Central memory CD8-positive, alpha-beta T cell (primary cell): ENCODE measurements at regions not wholly inside any gene's neighbourhood (a gene's known extent, or its start where the extent isn't known, plus 50 kb on each side); places are given as distances from the start of the nearest gene placed in this dataset.

ENCODE experiments used
- ATAC-seq: fragments of 150-1000 bp; cut with Tn5 transposase; replicated peaks from 2 replicates; pipeline ENCODE4 v1.10.0; 2022; ENCODE audit warnings: mild to moderate bottlenecking, moderate FRiP score, moderate number of reproducible peaks; ENCODE audit not compliant: poor library complexity, severe bottlenecking; ENCODE audit errors: extremely low read depth
- DNase-seq, 2 donors: peaks; one replicate each; pipeline ENCODE4 v3.0.0; 2021; ENCODE audit warnings: low spot score in 2 of 2
- H3K27ac Mint-ChIP-seq: one replicate; pipeline ENCODE4 v1.8.0; 2022; ENCODE audit warnings: low read depth, mild to moderate bottlenecking, moderate library complexity, mixed read lengths
- H3K27me3 Mint-ChIP-seq: one replicate; pipeline ENCODE4 v1.8.0; 2022; ENCODE audit warnings: mixed read lengths
- H3K36me3 Mint-ChIP-seq: one replicate; pipeline ENCODE4 v1.8.0; 2022; ENCODE audit warnings: mild to moderate bottlenecking, moderate library complexity, mixed read lengths; ENCODE audit not compliant: insufficient read depth
- H3K4me1 Mint-ChIP-seq: one replicate; pipeline ENCODE4 v1.8.0; 2022; ENCODE audit warnings: mixed read lengths
- H3K4me3 Mint-ChIP-seq: one replicate; pipeline ENCODE4 v1.8.0; 2022; ENCODE audit warnings: mild to moderate bottlenecking, moderate library complexity, mixed read lengths
- H3K9me3 Mint-ChIP-seq: one replicate; pipeline ENCODE4 v1.8.0; 2022; ENCODE audit warnings: mixed read lengths

DNA sequence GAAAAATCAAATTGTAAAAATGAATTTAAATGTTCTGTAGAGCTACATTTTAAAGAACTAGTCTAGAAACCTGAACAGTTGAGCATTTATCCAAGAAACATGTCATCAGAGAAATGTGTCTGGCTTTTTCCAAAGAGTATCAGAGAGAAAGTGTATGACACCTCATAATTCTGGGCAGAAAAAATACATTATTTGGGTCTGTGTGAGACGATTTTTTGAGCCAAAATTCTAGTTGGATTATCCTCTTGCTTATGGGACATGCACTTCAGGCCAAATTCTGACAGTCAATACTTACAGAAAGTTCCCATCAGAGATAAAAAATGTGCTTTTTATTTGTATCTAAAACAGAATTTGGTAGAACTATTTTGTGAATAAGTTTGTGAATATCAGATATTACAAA lies 1242.7 kb downstream of the EPHA7 start:
- no peak overlapping the region for H3K4me3 Mint-ChIP-seq
- H3K36me3 Mint-ChIP-seq, result no peaks in the 10 kb centered on the region
- H3K9me3 Mint-ChIP-seq, result peaks cover 19% of the 10 kb centered on the region
- ATAC-seq, result no peak
- no peak overlapping the region for H3K27ac Mint-ChIP-seq
- no peaks in the 10 kb centered on the region for H3K27me3 Mint-ChIP-seq
- DNase-seq, result no peak
- no peaks in the 10 kb centered on the region for H3K4me1 Mint-ChIP-seq

- DNase-seq (no peak), ATAC-seq (no peak)
- H3K36me3 Mint-ChIP-seq, result no peaks in the 10 kb centered on the region
- no peak overlapping the region for H3K27ac Mint-ChIP-seq
- no peaks in the 10 kb centered on the region for H3K27me3 Mint-ChIP-seq
- peaks cover 26% of the 10 kb centered on the region for H3K9me3 Mint-ChIP-seq
- no peak overlapping the region for H3K4me3 Mint-ChIP-seq
- H3K4me1 Mint-ChIP-seq, result no peaks in the 10 kb centered on the region
Measured at GRCh38 chr6:92174398-92175073, 1244.8 kb downstream of the EPHA7 start.

- Mint-ChIP-seq H3K36me3 (no peaks in the 10 kb centered on the region), H3K4me1 (no peaks in the 10 kb centered on the region), H3K4me3 (no peak overlapping the region), H3K27me3 (no peaks in the 10 kb centered on the region), H3K9me3 (peaks cover 8% of the 10 kb centered on the region), H3K27ac (no peak overlapping the region)
- DNase-seq (no peak), ATAC-seq (no peak)
Measured at GRCh38 chr6:92169506-92169905, 1249.9 kb downstream of the EPHA7 start.

DNA sequence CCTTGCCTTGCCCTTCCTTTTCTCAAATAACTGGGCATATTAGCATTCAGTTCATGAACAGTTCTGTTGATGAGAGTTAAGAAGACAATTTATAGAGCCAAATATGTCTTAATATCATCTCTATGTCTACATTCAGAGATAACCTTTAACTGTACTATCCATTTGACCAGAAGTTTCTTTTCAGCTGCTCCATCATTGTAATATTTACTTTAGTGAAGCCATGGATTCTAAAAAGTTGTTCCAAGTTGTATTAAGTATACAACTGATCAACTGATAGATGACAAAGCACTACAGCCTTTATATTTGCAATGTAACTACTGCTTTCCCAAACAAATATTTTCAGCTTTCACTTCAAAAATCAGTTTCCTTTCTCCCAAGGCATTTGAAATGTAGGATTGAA lies 1252.7 kb downstream of the EPHA7 start:
- Mint-ChIP-seq H3K4me1 (no peaks in the 10 kb centered on the region), H3K36me3 (no peaks in the 10 kb centered on the region), H3K4me3 (no peak overlapping the region), H3K27ac (no peak overlapping the region), H3K9me3 (peaks cover 10% of the 10 kb centered on the region), H3K27me3 (no peaks in the 10 kb centered on the region)
- no peak for ATAC-seq
- DNase-seq, result no peak

GRCh38 chr6:92161953-92162352 lies 1257.4 kb downstream of the EPHA7 start:
- no peak overlapping the region for H3K27ac Mint-ChIP-seq
- no peaks in the 10 kb centered on the region for H3K4me1 Mint-ChIP-seq
- DNase-seq (no peak), ATAC-seq (no peak)
- H3K4me3 Mint-ChIP-seq, result no peak overlapping the region
- peaks cover 4% of the 10 kb centered on the region for H3K9me3 Mint-ChIP-seq
- H3K36me3 Mint-ChIP-seq, result no peaks in the 10 kb centered on the region
- no peaks in the 10 kb centered on the region for H3K27me3 Mint-ChIP-seq

DNA sequence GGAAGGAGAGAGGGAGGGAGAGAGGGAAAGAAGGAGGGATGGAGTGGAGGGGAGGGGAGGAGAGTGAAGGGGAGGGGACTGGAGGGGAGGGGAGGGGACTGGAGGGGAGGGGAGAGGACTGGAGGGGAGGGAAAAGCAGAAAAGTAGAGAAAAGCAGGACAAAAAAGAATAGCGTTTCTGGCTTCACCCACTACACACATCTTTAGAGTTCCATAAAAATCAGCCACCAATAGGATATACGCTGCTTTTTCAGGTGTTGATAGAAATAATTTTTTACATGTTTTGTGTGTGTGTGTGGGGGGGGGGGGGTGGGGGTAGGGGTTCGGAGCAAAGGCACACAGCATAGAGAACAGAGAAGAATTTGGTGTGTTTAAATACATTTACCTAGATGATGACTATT lies 1259.1 kb downstream of the EPHA7 start:
- peaks cover 15% of the 10 kb centered on the region for H3K9me3 Mint-ChIP-seq
- no peaks in the 10 kb centered on the region for H3K27me3 Mint-ChIP-seq
- H3K27ac Mint-ChIP-seq, result no peak overlapping the region
- ATAC-seq (no peak), DNase-seq (no peak)
- H3K36me3 Mint-ChIP-seq, result no peaks in the 10 kb centered on the region
- no peak overlapping the region for H3K4me3 Mint-ChIP-seq
- H3K4me1 Mint-ChIP-seq, result no peaks in the 10 kb centered on the region

GRCh38 chr6:92159046-92159445 lies 1260.3 kb downstream of the EPHA7 start:
- Mint-ChIP-seq H3K4me1 (no peaks in the 10 kb centered on the region), H3K4me3 (no peak overlapping the region), H3K9me3 (peaks cover 15% of the 10 kb centered on the region), H3K36me3 (no peaks in the 10 kb centered on the region), H3K27ac (no peak overlapping the region), H3K27me3 (no peaks in the 10 kb centered on the region)
- ATAC-seq (no peak), DNase-seq (no peak)

DNA sequence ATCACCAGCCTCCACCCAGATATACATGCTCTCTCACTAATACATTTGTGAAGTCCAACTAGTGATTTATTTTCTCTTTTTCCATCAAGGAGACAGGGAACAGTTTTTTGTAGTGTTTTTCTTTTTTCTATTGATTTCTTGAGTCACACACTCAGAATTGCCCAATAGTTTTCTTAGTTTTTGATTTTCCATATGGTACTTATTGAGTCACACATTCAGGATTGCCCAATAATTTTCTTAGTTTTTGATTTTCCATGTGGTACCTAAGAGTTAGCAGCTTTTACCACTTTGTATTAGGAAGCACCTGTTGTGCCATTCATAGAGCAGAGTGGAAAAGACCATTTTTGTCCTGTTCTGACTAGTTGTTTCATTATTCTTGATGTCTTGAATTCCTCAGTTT lies 1268.8 kb downstream of the EPHA7 start:
- no peak overlapping the region for H3K27ac Mint-ChIP-seq
- H3K4me3 Mint-ChIP-seq, result no peak overlapping the region
- no peak for DNase-seq
- H3K9me3 Mint-ChIP-seq, result peaks cover 7% of the 10 kb centered on the region
- no peaks in the 10 kb centered on the region for H3K36me3 Mint-ChIP-seq
- no peak for ATAC-seq
- no peaks in the 10 kb centered on the region for H3K4me1 Mint-ChIP-seq
- no peaks in the 10 kb centered on the region for H3K27me3 Mint-ChIP-seq

DNA sequence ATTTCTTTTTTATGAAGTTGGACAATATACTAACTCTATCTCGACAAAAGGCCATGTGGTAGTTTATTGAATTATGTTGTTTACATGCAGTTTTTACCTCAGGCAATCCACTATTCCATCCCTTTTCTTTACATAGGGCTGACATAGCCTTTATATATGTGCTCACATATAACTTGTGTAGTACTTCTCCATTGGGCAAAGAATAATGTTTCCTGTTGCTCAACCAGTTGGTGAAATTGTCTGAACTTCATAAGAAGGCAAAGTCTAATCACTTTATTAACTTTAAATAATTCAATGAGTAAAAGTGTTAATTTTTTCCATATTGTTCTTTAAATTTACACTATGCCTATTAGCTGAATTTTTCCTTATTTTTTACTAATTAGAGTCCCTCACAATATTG lies 1272.1 kb downstream of the EPHA7 start:
- no peak for ATAC-seq
- no peaks in the 10 kb centered on the region for H3K4me1 Mint-ChIP-seq

DNA sequence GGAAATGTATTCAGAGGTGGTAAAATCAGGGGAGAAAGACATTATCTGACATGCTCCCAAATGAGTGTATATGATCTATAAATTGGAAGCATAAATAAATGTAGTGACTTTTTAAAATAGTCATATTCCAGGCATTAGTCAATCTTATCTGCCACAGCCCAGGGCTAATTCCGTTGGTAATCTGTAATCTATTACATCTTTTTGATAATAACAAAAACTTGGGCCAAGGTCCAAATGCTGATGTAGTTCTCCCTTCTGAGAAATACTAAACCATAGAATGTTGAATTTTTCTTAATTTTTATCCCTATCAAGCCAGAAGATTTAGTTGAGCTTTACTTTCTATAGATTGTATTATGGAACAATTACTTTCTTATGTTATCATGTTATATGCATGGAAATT lies 1279.8 kb downstream of the EPHA7 start:
- DNase-seq (no peak), ATAC-seq (no peak)
- Mint-ChIP-seq H3K4me3 (no peak overlapping the region), H3K27ac (no peak overlapping the region), H3K27me3 (no peaks in the 10 kb centered on the region), H3K9me3 (peaks cover 13% of the 10 kb centered on the region), H3K4me1 (no peaks in the 10 kb centered on the region), H3K36me3 (no peaks in the 10 kb centered on the region)

More for the DNA sequence above, 1272.1 kb downstream of the EPHA7 start:
- no peak overlapping the region for H3K4me3 Mint-ChIP-seq
- no peaks in the 10 kb centered on the region for H3K27me3 Mint-ChIP-seq
- no peaks in the 10 kb centered on the region for H3K36me3 Mint-ChIP-seq
- no peak for DNase-seq
- no peak overlapping the region for H3K27ac Mint-ChIP-seq
- H3K9me3 Mint-ChIP-seq, result peaks cover 18% of the 10 kb centered on the region

- no peaks in the 10 kb centered on the region for H3K27me3 Mint-ChIP-seq
- no peak for ATAC-seq
- H3K9me3 Mint-ChIP-seq, result peaks cover 15% of the 10 kb centered on the region
- no peaks in the 10 kb centered on the region for H3K4me1 Mint-ChIP-seq
- no peak overlapping the region for H3K4me3 Mint-ChIP-seq
- H3K36me3 Mint-ChIP-seq, result no peaks in the 10 kb centered on the region
- H3K27ac Mint-ChIP-seq, result no peak overlapping the region
- no peak for DNase-seq
Measured at GRCh38 chr6:92132957-92133356, 1286.4 kb downstream of the EPHA7 start.

DNA sequence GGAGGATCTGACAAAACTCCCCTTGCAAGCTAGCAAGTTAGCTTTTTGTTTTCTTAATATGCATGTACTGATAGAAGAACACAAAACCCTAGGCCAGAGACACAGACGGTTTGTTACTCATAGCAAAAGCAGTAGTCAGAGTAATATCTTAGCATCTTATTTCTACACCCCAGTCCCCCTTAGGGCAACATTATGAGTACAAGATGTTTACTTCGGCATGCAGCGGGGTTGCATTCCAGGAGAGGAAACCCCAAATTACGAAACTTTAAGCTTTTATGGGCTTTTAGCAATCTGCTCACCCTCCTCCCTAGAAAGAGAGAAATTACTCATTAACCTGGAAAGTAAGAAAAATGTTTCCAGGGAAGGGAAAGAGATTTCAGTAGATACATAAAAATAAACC lies 1286.9 kb downstream of the EPHA7 start:
- no peaks in the 10 kb centered on the region for H3K27me3 Mint-ChIP-seq
- ATAC-seq, result no peak
- no peak overlapping the region for H3K27ac Mint-ChIP-seq
- peaks cover 20% of the 10 kb centered on the region for H3K9me3 Mint-ChIP-seq
- no peaks in the 10 kb centered on the region for H3K4me1 Mint-ChIP-seq
- no peak for DNase-seq
- H3K36me3 Mint-ChIP-seq, result no peaks in the 10 kb centered on the region
- no peak overlapping the region for H3K4me3 Mint-ChIP-seq

- Mint-ChIP-seq H3K4me1 (no peaks in the 10 kb centered on the region), H3K27me3 (no peaks in the 10 kb centered on the region), H3K36me3 (no peaks in the 10 kb centered on the region), H3K9me3 (peaks cover 28% of the 10 kb centered on the region), H3K27ac (no peak overlapping the region), H3K4me3 (no peak overlapping the region)
- ATAC-seq, result no peak
- DNase-seq, result no peak
Measured at GRCh38 chr6:92130944-92131343, 1288.4 kb downstream of the EPHA7 start.

DNA sequence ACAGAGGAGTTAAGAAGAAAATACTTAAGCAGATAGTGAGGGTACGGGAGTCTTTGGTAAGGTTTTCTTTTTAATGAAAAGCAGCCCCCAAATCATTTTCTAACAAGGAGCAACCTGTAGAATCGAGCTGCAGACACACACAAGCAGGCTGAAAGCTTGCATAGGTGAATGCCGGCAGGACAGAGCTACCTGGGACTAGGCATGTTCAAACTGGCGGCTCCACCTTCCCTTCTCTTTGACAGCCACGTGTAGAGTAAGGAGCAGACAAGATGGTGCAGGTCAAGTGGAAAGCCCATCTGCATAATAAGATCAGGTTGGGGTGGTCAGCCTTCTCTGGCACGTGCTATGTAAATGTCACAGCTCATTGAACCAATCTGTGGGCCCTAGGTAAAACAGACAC lies 1292.4 kb downstream of the EPHA7 start:
- H3K4me3 Mint-ChIP-seq, result no peak overlapping the region
- ATAC-seq, result no peak
- H3K27me3 Mint-ChIP-seq, result no peaks in the 10 kb centered on the region
- no peak for DNase-seq
- no peaks in the 10 kb centered on the region for H3K4me1 Mint-ChIP-seq
- no peaks in the 10 kb centered on the region for H3K36me3 Mint-ChIP-seq
- H3K27ac Mint-ChIP-seq, result no peak overlapping the region
- peaks cover 18% of the 10 kb centered on the region for H3K9me3 Mint-ChIP-seq
